HCT116 (cell line): ENCODE measurements at regions not wholly inside any gene's neighbourhood (a gene's known extent, or its start where the extent isn't known, plus 50 kb on each side); places are given as distances from the start of the nearest gene placed in this dataset.

ENCODE experiments used
- ATAC-seq: fragments of 200-7000 bp; cut with Tn5 transposase; 2 replicates; pipeline ENCODE4 v1.9.1; 2020; ENCODE audit warnings: mild to moderate bottlenecking, moderate library complexity
- BruUV-seq: library from RNA; stranded (reverse); fragments of 400-500 nt; replicated peaks from 2 replicates; lab custom pipeline; 2021; lab: Mats Ljungman, UMichigan
- CTCF ChIA-PET: fragments of 300-600 bp; sonication (Branson Sonifier 250); formaldehyde crosslinking; loops from one replicate; lab custom pipeline; 2021; ENCODE audit warnings: antibody characterized with exemption; lab: Charles Lee
- POLR2A ChIA-PET: fragments of 300-600, 350-600 bp; sonication (Branson Sonifier 250); formaldehyde crosslinking; loops from one replicate; lab custom pipeline; 2021; ENCODE audit warnings: antibody characterized with exemption; lab: Charles Lee
- RAD21 ChIA-PET, 2 experiments: fragments of 300-600 bp; sonication (Branson Sonifier 250); formaldehyde crosslinking; loops; one replicate each; lab custom pipeline; 2023; ENCODE audit warnings: low total read pairs in 2 of 2; ENCODE audit not compliant: uncharacterized antibody in 2 of 2, unreplicated experiment in 2 of 2, low non-redundant PET in 1 of 2; lab: Charles Lee
- DNase-seq: peaks from one replicate; pipeline ENCODE4 v3.0.0-alpha.2; 2010; ENCODE audit warnings: low read depth, low spot score
- H2AFZ ChIP-seq: fragments of 200-600 bp; shearing (Covaris generic), sonication (generic); 2 replicates; pipeline ENCODE4 v1.6.1; 2017; ENCODE audit warnings: low read depth, mixed run types, mixed read lengths, antibody characterized with exemption, low read length; ENCODE audit not compliant: poor library complexity, severe bottlenecking
- H3K27ac ChIP-seq: 2 replicates; pipeline ENCODE4 v1.5.1; 2012; ENCODE audit warnings: low read depth, low read length
- H3K27me3 ChIP-seq: fragments of 200-600 bp; sonication (generic); 2 replicates; pipeline ENCODE4 v1.6.1; 2016; ENCODE audit warnings: mixed run types, low read length, mixed read lengths; ENCODE audit not compliant: insufficient read depth
- H3K36me3 ChIP-seq, 2 experiments: fragments of 200-500 bp in 1 of 2; fragments of 200-600 bp in 1 of 2; sonication (Bioruptor generic) in 1 of 2; sonication (generic) in 1 of 2; 2 replicates each; pipeline versions ENCODE4 v1.5.1 to v1.6.1; 2014 to 2016; ENCODE audit warnings: low read length in 2 of 2, inconsistent platforms in 1 of 2, mixed read lengths in 1 of 2, mixed run types in 1 of 2; ENCODE audit not compliant: insufficient read depth in 2 of 2, control insufficient read depth in 1 of 2
- H3K4me1 ChIP-seq, 2 experiments: fragments of 200-600 bp in 1 of 2; sonication (generic) in 1 of 2; 2 replicates each; pipeline versions ENCODE4 v1.5.1 to v1.6.1; 2012 to 2017; ENCODE audit warnings: low read length in 2 of 2, inconsistent platforms in 1 of 2, mild to moderate bottlenecking in 1 of 2, mixed read lengths in 1 of 2, mixed run types in 1 of 2, moderate library complexity in 1 of 2; ENCODE audit not compliant: insufficient read depth in 2 of 2, control insufficient read depth in 1 of 2
- H3K4me2 ChIP-seq: fragments of 200-600 bp; sonication (generic); 2 replicates; pipeline ENCODE4 v1.6.1; 2017; ENCODE audit warnings: mixed run types, low read length, mixed read lengths
- H3K4me3 ChIP-seq, 2 experiments: fragments of 200-600 bp in 1 of 2; sonication (generic) in 1 of 2; replicated peaks in 1 of 2; 2 replicates each; pipeline ENCODE4 v1.5.1; 2011 to 2016; ENCODE audit warnings: low read length in 2 of 2, control low read depth in 1 of 2, low read depth in 1 of 2, mild to moderate bottlenecking in 1 of 2, mixed read lengths in 1 of 2, mixed run types in 1 of 2
- H3K79me2 ChIP-seq: fragments of 200-600 bp; sonication (generic); 2 replicates; pipeline ENCODE4 v1.6.1; 2017; ENCODE audit warnings: mild to moderate bottlenecking, mixed run types, low read length, moderate library complexity, mixed read lengths; ENCODE audit not compliant: insufficient read depth
- H3K9ac ChIP-seq: fragments of 200-600 bp; sonication (generic); 2 replicates; pipeline ENCODE4 v1.6.1; 2016; ENCODE audit warnings: low read length, mixed read lengths
- H3K9me2 ChIP-seq: fragments of 200-600 bp; sonication (generic), shearing (Covaris generic); 2 replicates; pipeline ENCODE4 v1.6.1; 2017; ENCODE audit warnings: mixed run types, mild to moderate bottlenecking, moderate library complexity; ENCODE audit not compliant: insufficient read depth
- H3K9me3 ChIP-seq, 2 experiments: fragments of 200-500 bp in 1 of 2; fragments of 200-600 bp in 1 of 2; sonication (Bioruptor generic) in 1 of 2; sonication (generic) in 1 of 2; 2 replicates each; pipeline ENCODE4 v1.6.1; 2014 to 2017; ENCODE audit warnings: low read length in 2 of 2, mixed read lengths in 2 of 2, inconsistent platforms in 1 of 2, low read depth in 1 of 2, mild to moderate bottlenecking in 1 of 2, mixed run types in 1 of 2, moderate library complexity in 1 of 2; ENCODE audit not compliant: control insufficient read depth in 1 of 2, insufficient read depth in 1 of 2
- H4K20me1 ChIP-seq: fragments of 200-600 bp; sonication (generic), shearing (Covaris generic); 2 replicates; pipeline ENCODE4 v1.6.1; 2017; ENCODE audit warnings: mixed run types, mild to moderate bottlenecking, moderate library complexity; ENCODE audit not compliant: insufficient read depth
- EGR1 ChIP-seq: IDR thresholded peaks from 2 replicates; pipeline ENCODE4 v1.6.1; 2012; ENCODE audit warnings: low read depth
- ELF1 ChIP-seq: IDR thresholded peaks from 2 replicates; pipeline ENCODE4 v1.6.1; 2012; ENCODE audit warnings: low read depth, borderline replicate concordance
- EZH2 ChIP-seq: fragments of 200-600 bp; sonication (generic); IDR thresholded peaks from 2 replicates; pipeline ENCODE4 v1.6.1; 2017; ENCODE audit warnings: antibody characterized with exemption, mixed run types
- EZH2phosphoT487 ChIP-seq: fragments of 200-600 bp; IDR thresholded peaks from 2 replicates; pipeline ENCODE4 v1.6.1; 2018; ENCODE audit warnings: antibody characterized with exemption, borderline replicate concordance
- FOSL1 ChIP-seq: IDR thresholded peaks from 2 replicates; pipeline ENCODE4 v1.6.1; 2012; ENCODE audit warnings: low read depth
- JUND ChIP-seq: IDR thresholded peaks from 2 replicates; pipeline ENCODE4 v1.6.1; 2012
- POLR2AphosphoS5 ChIP-seq: IDR thresholded peaks from 2 replicates; pipeline ENCODE4 v1.6.1; 2011; ENCODE audit warnings: mild to moderate bottlenecking, low read depth, low read length, moderate library complexity
- SIN3A ChIP-seq: IDR thresholded peaks from 2 replicates; pipeline ENCODE4 v1.6.1; 2012; ENCODE audit warnings: low read depth
- SP1 ChIP-seq: IDR thresholded peaks from 2 replicates; pipeline ENCODE4 v1.6.1; 2012; ENCODE audit warnings: low read depth
- ZFX ChIP-seq: fragments of 450-650 bp; IDR thresholded peaks from 2 replicates; pipeline ENCODE4 v1.6.1; 2017
- intact Hi-C: fragments of 100-400 bp; cut with micrococcal nuclease; formaldehyde crosslinking; loops from 2 replicates; pipeline ENCODE4 v1.10.0; 2022
- TF ChIP-seq, protein P1 (sequence below): IDR thresholded peaks from 2 replicates; pipeline ENCODE4 v1.6.1; 2011; ENCODE audit warnings: mild to moderate bottlenecking, low read length, moderate library complexity; ENCODE audit not compliant: insufficient replicate concordance; ENCODE audit errors: extremely low read depth
- TF ChIP-seq, protein P2 (sequence below): IDR thresholded peaks from 2 replicates; pipeline ENCODE4 v1.6.1; 2012
- TF ChIP-seq, protein P3 (sequence below): IDR thresholded peaks from 2 replicates; pipeline ENCODE4 v1.6.1; 2012

DNA sequence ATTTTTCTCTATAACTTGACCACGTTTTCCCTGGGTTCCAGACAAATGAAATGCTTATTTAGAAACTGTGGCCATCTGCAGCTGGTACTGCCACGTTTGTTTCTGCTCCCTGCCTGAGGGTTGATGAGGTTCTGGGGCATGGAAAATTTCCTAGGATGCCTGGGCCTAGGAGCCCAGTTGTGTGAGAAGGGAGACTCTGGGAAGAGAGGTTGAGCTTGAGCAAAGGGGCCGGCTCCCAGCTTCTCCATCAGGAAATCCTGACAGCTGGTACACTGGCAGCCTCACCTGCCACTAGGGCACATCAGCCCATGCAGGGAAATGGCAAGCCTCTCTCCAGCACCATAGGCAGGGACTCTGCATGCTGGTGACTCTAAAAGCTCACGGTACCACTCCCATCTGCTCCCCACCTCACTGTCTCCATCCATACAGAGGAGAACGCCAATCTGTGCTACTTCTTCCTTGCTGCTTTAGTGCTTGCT, 165.4 kb upstream of the PPP2R3A start:
- no peaks in the 10 kb centered on the region for H3K9me2 ChIP-seq

DNA sequence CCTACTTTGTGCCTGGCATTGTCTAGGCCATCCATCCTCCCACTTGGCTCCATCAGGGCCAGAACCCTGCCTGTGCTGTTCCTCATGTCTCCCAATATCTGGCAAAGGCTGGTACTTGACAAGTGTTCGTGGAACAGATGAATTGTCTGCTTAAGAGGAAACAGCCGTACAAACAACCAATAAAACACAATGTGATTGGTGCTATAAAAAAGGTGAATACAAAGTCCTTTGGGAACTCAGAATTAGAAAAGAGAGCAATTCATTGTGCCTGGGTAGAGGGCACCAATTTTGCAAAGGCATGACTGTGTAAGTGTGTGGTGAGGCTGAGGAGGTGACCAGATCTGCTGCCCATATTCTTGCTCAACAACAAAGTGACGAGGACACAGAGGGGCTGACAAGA, 164.5 kb upstream of the PPP2R3A start:
- Histone ChIP-seq H3K27ac (no peak overlapping the region), H3K4me3 (no peak overlapping the region), H3K4me1 (no peaks in the 10 kb centered on the region), H3K79me2 (no peaks in the 10 kb centered on the region), H3K4me2 (no peak overlapping the region), H3K9me2 (no peaks in the 10 kb centered on the region), H3K9me3 (no peaks in the 10 kb centered on the region), H4K20me1 (no peaks in the 10 kb centered on the region), H3K36me3 (no peaks in the 10 kb centered on the region), H3K9ac (no peak overlapping the region), H3K27me3 (peaks cover 20% of the 10 kb centered on the region; the same call in 1 of the 2 replicates), H2AFZ (no peak overlapping the region)
- DNase-seq (no peak), ATAC-seq (no peak)
- BruUV-seq: no TSS peak
- ChIA-PET CTCF (no interaction called here), RAD21 (no interaction called here), POLR2A (no interaction called here)
- intact Hi-C loops: no loop called here
- TF ChIP-seq, protein P1, sequence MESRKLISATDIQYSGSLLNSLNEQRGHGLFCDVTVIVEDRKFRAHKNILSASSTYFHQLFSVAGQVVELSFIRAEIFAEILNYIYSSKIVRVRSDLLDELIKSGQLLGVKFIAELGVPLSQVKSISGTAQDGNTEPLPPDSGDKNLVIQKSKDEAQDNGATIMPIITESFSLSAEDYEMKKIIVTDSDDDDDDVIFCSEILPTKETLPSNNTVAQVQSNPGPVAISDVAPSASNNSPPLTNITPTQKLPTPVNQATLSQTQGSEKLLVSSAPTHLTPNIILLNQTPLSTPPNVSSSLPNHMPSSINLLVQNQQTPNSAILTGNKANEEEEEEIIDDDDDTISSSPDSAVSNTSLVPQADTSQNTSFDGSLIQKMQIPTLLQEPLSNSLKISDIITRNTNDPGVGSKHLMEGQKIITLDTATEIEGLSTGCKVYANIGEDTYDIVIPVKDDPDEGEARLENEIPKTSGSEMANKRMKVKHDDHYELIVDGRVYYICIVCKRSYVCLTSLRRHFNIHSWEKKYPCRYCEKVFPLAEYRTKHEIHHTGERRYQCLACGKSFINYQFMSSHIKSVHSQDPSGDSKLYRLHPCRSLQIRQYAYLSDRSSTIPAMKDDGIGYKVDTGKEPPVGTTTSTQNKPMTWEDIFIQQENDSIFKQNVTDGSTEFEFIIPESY: no peak
- no peak for TF ChIP-seq FOSL1
- no peak for TF ChIP-seq ELF1
- TF ChIP-seq, protein P2, sequence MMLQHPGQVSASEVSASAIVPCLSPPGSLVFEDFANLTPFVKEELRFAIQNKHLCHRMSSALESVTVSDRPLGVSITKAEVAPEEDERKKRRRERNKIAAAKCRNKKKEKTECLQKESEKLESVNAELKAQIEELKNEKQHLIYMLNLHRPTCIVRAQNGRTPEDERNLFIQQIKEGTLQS: no peak
- no peak for TF ChIP-seq EGR1
- TF ChIP-seq EZH2: no peak

More for the DNA sequence above, 165.4 kb upstream of the PPP2R3A start:
- no peak overlapping the region for H2AFZ ChIP-seq
- no peak for ATAC-seq
- no peaks in the 10 kb centered on the region for H3K79me2 ChIP-seq
- no peak for DNase-seq
- H3K27ac ChIP-seq: no peak overlapping the region
- H3K27me3 ChIP-seq: peaks cover 26% of the 10 kb centered on the region; the same call in 1 of the 2 replicates
- TF ChIP-seq POLR2AphosphoS5 (no peak), ZFX (no peak), EZH2phosphoT487 (no peak), SP1 (no peak), SIN3A (no peak), JUND (no peak)
- TF ChIP-seq, protein P2: no peak
- TF ChIP-seq, protein P3, sequence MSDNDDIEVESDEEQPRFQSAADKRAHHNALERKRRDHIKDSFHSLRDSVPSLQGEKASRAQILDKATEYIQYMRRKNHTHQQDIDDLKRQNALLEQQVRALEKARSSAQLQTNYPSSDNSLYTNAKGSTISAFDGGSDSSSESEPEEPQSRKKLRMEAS: no peak
- TF ChIP-seq, protein P1: no peak
- no peak overlapping the region for H3K9ac ChIP-seq
- RAD21 ChIA-PET: no interaction called here
- H3K36me3 ChIP-seq: no peaks in the 10 kb centered on the region
- CTCF ChIA-PET: no interaction called here
- no peak overlapping the region for H3K4me3 ChIP-seq
- no peaks in the 10 kb centered on the region for H3K9me3 ChIP-seq
- no peaks in the 10 kb centered on the region for H3K4me1 ChIP-seq
- intact Hi-C loops: no loop called here
- H3K4me2 ChIP-seq: no peak overlapping the region
- BruUV-seq: no TSS peak
- POLR2A ChIA-PET: no interaction called here
- no peaks in the 10 kb centered on the region for H4K20me1 ChIP-seq
